NCI-H446 treated with DMSO at 0.1 percent for 48 hours (cell line): ENCODE measurements at regions not wholly inside any gene's neighbourhood (a gene's known extent, or its start where the extent isn't known, plus 50 kb on each side); places are given as distances from the start of the nearest gene placed in this dataset.
"Not testable (repeated sequence)": the region's sequence is repeated elsewhere in the genome, so short reads cannot be mapped to it uniquely, and the experiment has no call there.

Experiments
- DNase-seq: peaks from one replicate; lab custom pipeline; 2025; lab: John Stamatoyannopoulos, UW

DNA sequence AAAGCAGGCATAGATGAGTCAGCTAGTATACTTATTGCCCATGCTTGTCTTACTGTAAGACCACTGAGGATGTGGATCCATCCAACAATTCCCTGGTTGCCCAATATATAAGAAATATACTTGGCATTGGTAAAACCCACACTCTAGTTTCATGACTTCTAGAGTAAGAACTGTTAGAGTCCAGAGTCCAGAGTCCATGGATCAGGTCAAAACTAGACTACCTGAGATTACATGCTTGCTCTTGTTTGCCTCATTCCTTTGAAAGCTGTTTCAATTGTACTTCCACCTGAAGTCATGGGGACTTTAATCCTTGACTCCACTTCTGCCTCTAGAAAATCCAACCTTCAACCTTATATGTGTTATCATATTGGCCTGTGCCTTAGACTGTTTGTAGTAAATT is 707.6 kb upstream of the FAM98A start:
- no peak for DNase-seq

DNA sequence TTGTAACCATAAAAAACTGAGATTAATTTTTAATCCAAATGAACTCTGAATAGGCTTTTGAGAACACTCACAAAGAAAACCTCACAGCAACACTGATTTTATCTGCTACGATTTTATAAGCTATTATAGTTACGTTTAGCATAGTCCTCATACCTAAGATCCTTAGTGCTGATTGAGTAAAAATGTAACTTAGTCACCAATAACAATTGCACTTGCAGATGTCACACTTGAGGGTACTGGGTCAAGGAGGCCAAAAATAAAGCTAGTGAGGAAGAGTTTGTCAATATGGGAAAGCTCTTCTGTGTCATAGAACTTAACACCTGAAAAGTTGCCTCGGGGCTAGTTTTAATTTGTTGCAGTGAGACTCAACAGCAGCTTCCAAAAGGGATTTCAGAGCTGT is 706.5 kb upstream of the FAM98A start:
- DNase-seq, result no peak

DNA sequence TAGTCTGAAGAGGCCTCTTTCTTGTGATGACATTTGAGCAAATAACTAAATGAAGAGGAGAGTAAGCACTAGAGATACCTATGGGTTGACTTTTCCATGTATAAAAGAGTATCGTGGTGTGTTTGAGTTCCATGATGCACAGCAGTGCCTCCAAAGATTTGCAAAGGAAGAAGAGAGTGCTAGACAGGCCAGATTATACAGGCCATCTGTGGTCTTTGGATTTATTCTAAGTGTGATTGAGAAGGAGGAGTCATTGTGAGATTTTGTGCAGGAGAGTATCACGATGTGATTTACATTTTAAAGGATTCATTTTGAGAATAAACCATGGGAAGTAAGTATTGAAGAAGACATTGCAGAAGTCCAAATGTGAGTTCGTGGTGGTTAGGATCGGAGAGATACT is 695.9 kb upstream of the FAM98A start:
- DNase-seq, result no peak

DNA sequence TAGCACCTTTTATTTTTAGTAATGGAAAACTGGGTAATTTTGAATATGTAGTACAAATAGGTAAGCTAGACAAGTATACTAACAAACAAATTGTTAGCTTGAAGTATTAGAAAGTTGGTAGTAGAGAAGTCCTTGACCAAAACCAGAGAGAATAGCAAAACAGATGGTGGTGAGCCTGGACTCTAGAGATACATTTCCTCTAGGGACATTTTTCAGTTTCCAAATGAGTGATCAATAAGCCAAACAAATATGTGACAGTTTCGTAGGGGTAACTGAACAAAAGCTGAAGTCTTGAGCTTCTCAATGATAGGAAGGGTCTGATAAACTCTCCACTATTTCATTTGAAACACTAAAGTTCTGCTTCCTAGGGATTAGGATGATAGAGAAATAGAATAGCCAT is 692.0 kb upstream of the FAM98A start:
- no peak for DNase-seq

DNA sequence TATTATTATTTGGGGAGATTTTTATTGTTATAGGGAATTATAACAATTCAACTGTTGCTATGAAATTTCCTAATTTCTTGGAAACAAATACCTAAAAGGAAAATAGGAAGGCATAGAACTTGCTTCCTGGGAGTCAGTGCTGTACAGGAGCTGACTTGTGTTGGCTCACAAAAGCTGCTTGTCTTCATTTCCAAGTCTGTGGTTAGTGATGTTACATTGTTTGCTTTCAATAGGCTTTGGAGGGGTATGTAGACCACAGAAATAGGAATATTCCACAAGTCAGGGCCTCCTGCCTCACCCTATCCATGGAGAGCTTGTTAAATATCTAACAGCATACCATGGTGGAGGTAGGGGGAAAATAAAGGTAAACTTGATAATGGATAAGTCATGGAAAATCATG is 688.9 kb upstream of the FAM98A start:
- DNase-seq, result no peak

DNA sequence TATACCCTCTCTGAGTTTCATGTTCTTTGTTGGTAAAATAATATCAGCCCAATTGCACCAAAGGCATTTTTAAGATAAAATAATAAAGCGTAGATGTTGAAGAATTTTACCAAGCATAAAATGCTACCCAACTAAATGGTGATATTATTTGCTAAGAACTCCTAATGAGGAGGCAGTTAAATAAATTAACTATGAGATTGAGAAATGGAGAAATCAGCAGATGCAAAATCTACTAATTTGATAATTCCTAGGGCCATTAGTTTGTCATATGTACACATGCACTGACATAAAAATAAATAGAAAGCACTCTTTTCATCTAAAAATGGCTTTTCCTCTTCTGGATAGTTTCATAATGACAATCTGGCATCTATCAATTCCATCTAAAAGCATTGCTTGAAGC is 681.5 kb upstream of the FAM98A start:
- DNase-seq, result no peak

DNA sequence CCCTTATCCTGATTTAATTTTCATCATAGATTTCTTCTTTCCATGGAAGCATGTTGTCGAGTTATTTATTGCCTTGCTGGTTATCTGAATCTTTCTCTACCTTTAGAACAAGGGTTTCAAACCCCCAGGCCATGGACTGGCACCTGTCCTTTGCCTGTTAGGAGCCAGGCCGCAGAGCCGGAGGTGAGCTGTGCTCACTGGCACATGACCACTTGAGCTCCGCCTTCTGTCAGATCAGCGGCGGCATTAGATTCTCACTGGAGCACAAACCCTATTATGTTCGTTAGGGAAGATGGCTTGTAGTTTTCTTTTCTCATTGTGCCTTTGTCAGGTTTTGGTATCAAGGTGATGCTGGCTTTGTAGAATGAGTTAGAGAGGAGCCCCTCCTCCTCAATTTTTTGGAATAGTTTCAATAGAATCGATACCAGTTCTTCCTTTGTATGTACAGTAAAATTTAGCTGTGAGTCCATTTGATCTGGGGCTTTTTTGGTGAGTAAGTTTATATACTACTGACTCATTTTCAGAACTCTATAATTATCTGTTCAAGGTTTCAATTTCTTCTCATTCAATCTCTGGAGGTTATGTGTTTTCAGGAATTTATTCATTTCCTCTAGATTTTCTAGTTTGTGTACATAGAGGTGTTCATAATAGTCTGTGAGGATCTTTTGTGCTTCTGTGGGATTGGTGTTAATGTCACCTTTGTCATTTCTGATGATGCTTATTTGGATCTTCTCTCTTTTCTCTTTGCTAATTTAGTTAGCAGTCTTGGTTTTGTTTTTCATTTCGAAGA is 668.0 kb upstream of the FAM98A start:
- DNase-seq, result no peak

DNA sequence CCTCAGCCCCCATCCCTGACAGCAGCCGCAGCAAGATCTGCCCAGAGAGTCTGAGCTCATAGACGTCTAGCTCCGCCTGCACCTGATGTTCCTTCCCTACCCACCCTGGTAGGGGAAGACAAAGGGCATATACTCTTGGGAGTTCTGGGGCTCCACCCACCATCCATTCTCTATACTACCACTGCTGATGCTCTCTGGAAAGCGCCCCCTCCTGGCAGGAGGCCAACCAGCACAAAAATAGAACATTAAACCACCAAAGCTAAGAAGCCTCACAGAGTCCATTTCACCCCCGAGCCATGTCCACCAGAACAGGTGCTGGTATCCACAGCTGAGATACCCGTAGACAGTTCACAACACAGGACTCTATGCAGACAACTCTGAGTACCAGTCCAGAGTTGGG is 662.6 kb upstream of the FAM98A start:
- no peak for DNase-seq

DNA sequence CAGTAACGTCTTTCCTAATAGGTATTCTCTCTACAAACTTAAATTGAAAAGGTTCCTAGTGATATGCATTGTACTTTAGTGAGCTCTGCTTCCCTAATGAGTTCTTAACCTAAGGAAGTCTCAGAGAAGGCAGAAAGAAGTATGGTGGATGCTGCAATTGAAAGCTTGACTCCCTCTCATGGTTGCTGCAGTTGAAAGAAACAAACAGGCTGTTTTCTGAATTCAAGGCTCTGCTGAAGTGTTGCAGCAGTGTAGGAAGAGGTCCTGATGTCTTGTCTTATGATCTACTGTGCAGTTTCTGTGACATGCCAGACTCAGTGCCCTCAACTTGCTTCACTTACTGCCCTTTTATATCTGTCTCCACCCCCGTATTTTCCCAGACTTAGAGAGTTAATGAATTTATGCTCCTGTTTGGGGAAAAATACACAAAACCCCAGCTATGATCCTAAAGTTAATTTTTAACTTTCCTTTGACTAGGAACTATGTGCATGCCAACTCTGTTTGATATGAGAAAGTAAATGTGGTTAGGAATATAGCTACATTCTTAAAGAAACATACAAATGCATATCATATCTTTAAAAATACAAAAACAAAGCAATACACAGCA is 655.3 kb upstream of the FAM98A start:
- DNase-seq, result no peak

DNA sequence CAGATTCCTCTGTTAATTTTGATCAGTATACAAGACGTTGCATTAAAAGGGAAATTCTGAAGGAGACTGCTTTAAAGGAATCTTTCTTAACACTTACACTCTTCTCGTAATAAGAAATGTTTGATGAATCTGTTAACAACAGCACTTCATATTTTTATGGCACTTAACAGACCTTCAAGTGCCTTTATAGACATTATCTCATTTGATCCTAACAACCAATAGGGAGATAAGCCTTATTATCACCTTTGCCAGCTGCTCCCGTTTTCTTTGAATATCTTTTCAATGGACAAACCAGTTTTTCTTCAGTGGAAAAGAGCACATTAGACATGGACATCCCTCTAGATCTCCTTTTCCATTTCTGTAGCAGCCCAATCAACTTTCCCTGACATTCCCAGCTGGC is 653.0 kb upstream of the FAM98A start:
- no peak for DNase-seq

DNA sequence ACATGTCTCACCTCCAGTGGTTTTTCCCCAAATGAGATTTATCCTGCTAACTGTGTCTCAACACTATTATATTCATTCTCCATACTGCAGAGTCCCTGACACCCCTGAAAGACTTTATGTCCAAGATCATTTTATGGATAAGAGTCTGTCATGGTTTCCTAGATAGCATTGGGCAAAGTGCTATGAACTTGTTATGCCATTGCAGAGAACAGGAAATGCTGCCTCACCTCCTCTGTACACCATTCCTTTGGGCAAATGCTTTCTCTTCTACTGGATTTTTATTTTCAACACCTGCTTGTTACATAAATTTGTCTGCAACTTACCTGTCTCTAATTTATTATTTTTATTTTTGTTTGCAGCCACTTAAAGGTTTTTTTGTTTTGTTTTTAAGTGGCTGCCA is 652.5 kb upstream of the FAM98A start:
- DNase-seq, result no peak

DNA sequence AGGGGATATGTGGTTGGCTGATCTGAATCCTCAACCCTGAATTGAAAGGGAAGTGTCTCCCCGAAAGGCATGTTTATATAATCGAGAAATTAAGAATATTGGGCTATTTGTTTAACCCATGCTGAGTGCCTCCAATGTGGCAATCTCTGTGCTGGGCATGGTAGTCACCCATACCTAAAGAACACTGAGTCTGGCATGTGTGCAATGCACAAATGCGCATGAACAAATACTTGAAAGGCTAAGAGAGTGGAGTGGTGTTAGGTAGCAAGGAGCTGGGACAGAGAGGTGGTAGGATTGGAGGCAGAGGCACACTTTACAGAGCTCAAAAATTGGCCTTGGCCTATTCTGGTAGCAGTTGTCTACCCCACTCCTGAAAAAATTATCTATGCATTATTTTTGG is 645.1 kb upstream of the FAM98A start:
- no peak for DNase-seq

DNA sequence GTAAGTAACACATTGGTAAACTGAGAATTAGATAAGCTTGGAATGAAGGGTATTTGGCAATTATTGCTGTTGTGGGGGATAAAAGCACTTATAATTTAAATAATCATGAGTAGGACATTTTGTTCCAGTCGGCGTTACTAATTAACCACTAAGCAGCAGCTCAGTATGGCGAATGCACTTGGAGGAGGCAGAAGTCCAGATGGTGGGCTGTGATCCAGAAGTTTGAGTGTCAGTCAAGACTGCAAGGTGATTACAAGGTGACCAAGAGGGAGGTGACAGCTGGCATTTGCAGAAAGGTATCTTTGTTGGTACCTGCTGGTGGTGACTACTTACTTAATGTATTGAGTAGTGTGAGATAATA is 643.6 kb upstream of the FAM98A start:
- no peak for DNase-seq

DNA sequence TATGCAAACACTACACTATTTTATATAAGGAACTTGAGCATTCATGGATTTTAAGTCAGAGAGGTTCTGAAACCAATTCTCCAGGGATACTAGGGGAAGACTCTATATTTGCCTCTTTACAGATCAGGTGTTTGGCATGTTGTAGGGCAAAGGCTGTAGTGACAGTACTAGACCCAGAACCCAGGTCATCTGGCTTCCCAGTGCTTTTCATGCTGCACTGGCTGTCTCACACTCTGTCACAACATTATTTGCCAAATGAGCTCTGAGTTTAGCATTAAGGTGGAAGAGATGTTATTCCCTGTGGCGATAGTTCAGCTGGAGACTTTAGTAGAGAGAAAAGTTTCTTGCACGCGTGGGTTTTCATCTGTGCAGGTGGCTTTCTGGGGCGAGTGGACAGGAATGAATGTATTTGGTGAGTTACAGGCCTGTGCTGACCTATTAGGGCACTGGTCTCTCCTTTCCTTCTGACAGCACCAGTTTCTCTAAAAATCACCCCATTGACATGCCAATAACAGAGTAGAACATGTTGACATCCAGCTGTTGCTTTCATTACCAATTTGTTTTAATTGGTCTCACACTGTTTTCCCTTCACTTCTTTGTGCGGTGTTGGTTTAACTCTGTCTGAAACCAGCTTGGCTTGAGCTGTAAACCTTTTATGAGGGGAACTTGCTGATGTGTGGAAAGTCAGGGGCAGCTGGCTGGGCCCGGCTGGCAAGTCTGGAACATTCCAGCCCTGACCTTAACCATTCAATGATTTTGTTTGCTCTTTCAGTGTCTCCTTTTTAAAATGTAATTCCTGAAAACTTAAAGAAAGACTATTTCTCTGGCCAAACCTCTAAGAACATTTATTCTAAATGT is 643.0 kb upstream of the FAM98A start:
- no peak for DNase-seq

DNA sequence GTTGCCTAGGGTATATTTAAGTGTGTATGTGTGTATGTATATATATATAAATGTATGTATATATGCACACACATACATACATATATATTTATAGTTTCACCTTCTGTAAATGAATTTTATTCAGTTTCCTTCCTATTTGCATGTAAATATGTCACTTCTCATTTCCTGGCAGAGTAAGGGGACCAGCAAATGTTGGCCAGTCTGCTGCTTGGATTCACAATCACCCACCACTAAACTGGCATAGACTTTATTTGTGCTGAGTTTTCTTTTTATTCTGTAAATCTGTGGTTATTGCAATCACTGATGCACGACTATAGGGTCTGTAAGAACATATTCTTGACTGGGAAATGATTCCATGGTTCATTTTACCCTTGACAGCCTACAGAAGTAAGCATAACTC is 640.4 kb upstream of the FAM98A start:
- DNase-seq, result no peak

DNA sequence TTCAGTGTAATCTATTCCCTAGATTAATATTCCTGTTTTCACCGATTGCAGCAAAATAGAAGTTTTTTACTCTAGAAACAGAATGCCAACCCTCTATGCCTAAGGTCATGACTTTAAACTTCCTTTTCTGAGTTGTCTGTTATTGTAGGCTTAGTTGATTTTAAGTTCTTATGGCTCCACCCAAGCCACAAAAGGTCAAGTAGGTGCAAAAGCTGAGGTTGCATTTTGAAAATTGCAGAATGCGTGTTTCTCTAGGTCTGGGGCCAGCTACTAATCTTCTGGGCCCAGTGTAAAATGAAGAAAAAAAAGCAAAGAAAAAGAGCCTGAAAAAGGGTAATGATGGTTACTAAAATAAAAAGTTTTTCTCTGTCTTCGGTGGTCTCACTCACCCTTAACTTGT is 635.7 kb upstream of the FAM98A start:
- DNase-seq, result no peak

DNA sequence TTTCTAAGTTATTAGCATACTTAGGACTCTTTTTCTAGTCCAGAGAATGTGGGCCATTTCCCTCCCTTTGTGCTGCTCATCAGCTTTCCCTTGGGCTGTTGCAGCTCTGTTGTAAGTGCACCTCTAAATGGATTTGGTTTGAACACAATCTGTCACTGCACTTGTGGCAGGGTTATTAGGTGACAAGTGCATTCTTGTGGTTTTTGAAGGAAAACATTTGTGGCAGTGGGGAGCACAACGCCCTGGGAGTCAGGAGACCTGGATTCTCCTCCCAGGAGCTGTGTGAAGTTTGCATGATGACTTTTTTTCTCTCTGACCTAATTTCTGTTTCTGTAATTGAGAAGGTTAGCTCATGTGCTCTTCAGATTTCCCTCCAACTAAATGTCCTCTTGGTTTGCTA is 630.9 kb upstream of the FAM98A start:
- no peak for DNase-seq

DNA sequence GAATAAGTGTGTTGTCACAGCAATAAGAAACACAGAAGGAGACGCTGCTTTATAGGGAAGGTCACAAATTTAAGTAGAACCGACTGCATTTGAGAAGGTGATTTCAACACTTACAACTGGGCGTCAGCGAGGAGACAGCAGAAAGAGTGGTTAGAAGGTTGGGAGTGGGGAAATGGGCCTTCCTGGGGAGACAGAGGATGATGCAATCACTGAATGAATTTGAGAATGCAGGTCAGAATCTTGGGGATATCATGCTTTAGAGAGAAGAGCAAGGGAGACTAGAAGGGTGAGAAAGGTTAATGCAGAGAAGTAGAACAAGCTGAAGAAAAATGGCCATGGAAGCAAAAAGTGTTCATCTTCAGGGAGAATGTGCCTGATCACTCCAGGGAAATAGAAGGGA is 616.1 kb upstream of the FAM98A start:
- no peak for DNase-seq

DNA sequence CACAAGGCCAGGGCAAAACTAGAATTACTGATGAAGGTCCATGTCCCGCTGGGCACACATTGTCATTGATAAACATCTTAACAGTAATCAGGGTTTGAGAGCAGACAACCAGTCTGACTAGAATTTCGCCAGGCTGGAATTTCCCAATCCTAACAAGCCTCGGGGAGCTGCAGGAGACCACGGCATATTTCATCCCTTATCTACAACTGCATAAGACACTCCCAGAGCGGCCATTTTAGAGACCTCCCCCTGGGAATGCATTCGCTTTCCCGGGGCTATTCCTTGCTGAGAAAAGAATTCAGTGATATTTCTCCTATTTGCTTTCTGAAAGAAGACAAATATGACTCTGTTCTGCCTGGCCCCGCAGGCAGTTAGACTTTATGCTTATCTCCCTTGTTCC is 611.3 kb upstream of the FAM98A start:
- DNase-seq, result not testable (repeated sequence)

DNA sequence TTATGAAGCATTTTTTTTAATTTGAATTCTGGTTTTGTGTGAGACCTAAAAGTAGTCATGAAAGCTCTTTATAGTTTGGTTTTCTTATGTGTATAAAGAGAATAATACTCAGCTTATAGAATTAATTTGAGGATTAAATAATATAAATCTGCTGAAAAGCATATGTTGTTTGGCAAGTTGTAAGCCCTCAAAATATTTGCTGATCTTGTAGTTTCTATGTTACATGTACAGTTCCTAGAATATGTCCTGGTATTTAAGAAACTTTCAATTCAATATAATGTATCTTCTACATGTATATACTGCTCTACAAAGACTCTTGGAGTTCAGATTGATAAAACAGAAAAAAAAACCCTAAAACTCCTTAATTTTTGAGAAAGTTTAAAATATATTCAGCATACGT is 605.5 kb upstream of the FAM98A start:
- DNase-seq, result no peak

DNA sequence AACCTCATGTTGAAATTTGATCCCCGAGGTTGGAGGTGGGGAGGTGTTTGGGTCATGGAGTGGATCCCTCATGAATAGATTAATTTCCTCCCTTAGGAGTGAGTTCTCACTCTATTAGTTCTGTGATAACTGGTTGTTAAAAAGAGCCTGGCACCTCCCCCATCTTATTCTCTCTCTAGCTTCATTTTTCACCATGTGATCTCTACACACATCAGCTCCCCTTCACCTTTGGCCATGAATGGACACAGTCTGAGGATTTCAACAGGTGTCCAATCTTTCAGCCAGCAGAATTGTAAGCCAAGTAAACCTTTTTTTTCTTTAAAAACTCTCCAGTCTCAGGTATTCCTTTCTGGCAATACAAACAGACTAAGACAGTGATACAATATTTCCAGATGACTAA is 602.0 kb upstream of the FAM98A start:
- DNase-seq, result no peak

DNA sequence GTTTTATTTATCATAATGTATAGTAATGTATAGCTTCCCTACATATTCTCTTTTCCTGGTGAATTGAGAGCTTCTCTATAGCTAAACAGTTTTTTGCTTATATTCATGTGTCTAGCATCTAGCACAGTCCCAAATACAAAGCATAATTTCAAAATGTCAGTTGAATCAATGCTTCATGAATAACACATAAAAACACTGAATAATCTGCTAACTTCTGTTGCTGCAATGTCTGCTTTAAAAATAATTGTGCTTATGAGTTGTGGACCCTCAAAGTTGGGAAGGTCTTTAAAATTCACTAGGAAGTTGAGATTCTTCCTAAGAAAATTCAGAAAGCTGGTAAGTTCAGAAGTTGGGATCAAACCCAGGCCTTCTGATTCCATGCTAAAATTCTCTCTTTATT is 600.9 kb upstream of the FAM98A start:
- no peak for DNase-seq

DNA sequence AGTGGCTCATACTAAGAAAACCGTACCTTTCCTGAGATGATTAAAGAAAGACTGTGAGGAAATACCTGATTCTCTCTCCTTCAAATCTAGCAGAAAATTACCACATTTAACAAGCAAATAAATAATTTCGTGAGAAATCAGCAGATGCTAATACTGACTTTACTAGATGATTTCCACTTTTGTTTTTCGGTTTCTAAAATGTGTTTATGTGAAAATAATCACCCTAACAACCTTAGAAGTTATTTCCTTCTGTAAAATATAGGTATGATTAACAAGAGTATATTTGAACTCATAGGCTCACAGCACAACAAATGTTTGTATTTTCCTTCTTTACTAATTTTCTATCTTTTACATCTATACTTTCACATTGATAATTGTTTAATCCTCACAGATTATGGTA is 594.1 kb upstream of the FAM98A start:
- DNase-seq, result no peak
